IPS-NIHi7 (cell line): ENCODE measurements at regions not wholly inside any gene's neighbourhood (a gene's known extent, or its start where the extent isn't known, plus 50 kb on each side); places are given as distances from the start of the nearest gene placed in this dataset.
"Not testable (repeated sequence)": the region's sequence is repeated elsewhere in the genome, so short reads cannot be mapped to it uniquely, and the experiment has no call there.

Source experiments
- DNase-seq: peaks from one replicate; pipeline ENCODE4 v3.0.0; 2012; ENCODE audit warnings: mixed read lengths; ENCODE audit errors: extremely low spot score

DNA sequence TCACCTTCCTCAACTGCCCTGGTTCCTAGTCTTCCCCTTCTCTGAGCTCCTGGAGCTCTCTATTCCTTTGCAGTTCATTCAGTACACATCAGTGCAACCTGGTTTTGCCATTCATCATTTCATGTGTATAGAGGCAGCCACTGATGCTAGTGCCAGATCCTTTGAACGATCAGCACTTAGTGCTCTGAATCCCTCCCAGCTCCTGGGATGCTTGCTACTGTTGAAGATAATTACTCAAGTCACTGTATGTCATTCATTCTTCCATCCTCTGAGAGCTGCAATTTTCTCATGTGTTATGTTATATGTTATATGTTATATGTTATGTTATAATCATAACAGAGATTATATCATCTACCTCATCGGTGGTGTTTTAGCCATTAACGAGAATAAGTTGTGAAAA is 98.5 kb upstream of the UXS1 start:
- DNase-seq, result no peak

DNA sequence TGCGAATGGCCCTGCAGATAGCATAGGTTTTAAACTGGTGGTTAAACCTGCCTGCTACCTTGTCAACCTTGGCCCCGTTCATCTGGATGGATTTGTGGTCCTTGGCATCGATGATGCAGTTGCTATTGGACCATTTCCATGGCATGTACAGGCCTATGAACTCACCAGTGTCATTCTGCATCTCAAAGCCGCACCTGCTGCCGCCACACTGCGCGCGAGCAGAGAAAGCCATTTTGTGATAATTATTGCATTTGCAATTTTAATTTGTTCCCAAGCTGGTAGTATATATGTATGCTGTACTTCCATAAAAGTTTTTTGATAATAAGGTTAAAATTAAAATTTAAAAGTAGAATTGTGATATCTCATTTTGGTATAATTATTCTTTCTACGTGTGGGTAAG is 94.8 kb upstream of the UXS1 start:
- DNase-seq, result no peak

DNA sequence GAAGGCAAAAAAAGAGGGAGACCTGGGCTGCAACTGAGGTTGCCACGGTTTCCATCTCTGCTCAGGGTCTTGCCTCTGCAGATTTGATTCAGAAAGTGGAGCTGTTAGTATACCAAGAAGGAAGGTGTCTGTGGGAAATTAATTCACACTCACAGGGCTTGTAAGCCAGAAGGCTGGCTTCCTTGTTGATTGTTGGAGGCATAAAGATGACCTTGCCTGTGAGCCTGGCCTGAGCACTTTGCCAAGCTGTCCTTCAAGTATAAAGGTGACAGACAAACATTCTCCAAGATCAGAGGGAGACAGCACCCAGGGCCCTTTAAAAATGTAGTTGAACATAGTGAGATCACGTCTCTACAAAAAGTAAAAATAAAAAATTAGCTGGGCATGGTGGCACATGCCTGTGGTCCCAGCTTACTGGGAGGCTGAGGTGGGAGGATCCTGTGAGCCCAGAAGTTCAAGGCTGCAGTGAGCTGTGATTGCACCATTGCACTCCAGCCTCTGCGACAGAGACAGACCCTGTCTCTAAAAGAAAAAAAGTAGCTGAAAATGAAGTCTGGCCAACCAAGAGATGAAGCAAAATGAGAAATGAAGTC is 91.2 kb upstream of the UXS1 start:
- DNase-seq, result no peak

DNA sequence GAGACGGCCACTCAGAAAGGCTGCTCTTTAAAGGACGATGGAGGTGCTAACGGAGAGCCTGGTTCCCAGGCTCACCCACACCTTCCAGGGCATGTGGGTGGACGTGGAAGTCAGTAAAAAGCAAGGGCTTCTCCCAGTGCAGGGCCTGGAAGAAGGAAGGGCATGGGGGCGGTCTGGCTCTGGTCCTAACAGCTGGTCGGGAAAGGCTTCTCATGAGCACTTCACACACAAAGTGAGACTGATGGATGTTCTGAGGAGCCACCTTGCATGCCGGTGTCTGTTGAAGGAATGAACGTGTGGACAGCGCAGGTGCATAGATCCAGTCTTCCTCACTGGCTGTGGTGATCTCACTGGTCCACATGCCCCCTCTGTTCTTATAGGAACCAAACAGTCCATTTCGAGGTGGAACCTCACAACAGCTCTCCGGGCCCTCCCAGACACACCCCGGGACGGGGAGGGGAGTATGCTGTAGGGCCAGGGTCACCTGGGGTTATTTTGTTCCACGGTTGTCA is 90.6 kb upstream of the UXS1 start:
- no peak for DNase-seq

DNA sequence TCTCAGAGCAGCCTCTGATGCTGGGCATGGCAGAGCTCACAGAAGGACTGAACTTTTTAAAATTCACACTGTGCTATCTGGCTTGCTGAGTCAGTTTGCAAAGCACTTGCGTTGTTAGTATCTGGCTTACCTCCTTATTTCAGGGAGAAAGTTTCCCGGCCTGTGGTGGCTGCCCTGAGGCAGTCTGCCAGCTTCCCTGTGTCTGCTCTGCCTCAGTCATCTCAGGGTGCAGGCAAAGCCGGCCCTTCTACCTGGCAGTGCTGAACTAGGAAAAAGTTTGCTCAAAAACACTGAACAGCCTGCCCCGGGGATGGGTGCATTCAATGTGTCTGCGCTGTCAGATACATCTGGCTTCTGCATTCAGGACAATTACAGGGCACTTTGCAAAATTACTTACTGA is 90.2 kb upstream of the UXS1 start:
- no peak for DNase-seq

DNA sequence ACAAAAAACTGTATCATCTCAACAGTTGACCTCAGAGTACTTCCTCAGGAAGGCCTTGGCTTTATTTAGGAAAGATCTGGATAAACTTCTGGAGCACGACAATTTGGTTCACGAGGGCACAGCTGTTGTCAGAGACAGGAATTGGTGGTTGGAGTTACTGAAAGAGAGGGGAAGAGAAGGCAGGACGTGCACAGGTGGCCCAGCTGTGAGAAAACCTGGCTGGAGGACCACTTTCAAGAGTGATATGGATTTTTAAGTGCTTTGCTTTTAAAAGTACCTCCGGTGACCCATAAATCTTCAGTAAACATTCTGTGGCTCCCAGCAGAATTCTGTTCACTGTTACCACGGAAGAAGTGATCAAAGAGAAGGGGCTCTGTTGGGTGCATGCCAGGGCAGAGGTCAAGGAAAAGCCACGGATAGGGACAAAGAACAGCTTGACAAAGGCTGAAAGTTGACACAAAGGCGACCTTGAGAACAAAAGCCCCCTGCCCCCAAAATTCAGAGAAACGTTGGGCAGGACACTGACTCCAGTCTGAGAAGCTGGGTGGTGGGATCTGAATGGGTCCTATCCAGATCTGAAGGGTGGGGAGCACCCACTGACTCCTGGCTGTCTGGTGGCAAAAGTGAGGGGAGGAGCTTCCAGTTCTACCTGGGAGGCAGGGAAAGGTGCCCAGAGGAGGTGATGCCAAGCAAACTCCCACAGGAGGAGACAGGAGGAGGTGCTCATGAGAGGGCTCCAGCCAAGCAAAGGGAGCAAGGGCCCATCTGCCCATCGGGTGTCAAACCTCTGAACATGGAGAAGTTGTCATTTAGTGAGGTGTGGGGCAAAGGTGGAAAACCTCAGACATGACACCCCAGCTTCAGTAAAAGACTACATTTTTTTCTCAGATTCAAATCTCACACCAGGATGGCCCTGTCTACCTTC is 89.4 kb upstream of the UXS1 start:
- not testable (repeated sequence) for DNase-seq

DNA sequence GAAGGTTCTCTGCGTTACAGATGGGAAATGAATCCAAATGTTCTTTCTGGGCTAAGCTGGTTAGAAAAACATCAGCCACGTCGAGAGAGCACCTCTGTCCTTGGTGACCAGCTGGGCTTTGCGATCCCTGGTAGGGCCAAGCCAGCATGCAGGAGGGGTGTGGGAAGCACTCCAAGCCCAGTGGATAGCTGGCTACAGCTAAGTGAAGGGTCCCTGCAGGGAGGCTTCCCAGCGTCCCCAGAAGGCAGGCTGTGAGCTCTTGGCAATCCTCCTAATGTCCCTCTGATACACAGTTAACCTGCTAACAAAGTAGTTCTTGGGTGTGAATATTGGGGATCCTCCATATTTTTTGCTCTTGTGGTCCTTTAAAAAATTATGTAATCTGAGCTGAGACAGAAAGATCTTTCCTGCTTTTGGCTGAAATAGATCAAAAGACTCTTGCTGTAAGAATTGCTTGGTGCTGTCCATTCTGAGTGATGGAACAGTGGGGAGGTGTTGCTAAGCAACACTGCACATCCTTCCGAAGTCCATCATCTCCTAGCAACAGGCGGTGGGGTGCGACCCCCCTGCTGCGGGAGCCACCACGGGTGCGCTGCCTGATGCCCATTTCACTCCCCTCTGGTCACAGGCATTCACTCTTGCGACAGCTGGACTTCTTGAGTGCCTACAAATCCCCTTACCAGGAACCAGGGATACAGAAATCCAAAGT is 88.5 kb upstream of the UXS1 start:
- DNase-seq, result no peak

DNA sequence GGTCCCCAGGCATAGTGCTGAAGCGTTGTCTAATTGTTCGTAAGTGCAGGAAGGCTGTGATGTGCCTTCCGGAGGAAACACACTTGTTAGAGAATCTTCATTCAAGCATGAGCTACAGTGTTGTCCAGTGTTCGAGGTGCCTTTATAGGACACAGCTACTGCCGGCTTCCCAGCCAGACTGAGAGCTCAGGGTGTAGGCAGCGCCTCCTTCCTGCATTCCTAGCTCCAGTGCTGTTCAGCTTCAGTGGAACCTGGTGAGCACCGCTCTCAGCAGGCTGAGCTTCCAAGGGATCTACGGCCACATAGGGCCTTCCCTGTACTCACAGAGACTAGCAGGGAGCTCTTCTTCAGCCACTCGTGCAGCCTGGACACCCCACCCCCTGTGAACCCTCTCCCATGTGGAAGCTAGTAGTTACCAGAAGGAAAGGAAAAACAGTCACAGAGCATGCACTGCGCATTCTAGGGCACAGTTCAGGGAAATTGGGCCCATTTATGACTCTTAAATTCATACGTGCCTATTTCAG is 87.9 kb upstream of the UXS1 start:
- DNase-seq, result not testable (repeated sequence)

DNA sequence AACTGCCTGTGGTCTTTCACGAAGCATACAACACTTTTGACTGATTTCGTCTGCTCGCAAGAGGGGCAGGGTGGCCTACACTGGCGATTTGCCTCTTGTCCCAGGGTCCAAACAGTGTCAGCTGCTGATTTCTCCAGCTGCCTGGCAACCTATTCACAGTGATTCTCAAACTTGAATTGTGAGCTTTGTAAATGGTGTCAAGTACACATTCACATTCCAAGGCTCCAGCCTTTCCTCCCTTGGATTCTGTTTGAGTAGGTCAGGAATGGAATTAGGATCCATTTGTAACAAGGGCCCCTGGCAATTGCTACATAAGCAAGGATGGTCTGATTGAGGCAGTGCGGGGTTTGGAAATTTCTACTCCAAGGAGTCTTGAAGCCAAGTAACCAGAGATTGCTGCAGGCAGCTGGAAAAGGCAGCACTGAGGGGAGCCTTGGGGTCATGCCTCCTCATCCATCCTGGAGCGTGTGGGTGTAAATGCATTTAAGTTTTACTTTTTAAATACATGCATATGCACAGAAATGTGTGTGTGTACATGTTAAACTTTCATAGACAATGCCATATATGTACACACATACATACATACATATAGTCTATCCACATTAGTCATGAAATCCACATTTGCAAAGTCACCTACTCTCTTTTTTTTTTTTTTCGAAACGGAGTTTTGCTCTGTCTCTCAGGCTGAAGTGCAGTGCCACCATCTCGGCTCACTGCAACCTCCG is 86.8 kb upstream of the UXS1 start:
- no peak for DNase-seq

DNA sequence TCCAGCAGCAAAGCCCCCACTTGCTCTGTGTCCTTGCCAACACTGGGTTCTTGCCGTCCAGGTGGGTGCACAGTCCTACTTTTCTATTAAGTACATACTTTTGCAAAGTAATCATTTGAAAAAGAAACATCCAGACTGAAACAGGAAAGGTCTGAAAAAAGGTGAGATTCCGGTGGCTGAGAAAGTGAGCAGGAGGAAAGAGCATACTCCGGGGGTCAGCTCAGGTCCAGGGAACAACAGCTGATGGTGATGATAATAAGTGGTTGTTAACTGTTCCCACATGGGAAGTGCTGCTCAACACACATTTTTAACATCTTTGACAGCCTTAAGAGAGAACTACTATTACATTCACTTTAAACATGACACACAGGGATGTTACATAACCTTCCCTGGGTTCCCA is 86.1 kb upstream of the UXS1 start:
- DNase-seq, result no peak

DNA sequence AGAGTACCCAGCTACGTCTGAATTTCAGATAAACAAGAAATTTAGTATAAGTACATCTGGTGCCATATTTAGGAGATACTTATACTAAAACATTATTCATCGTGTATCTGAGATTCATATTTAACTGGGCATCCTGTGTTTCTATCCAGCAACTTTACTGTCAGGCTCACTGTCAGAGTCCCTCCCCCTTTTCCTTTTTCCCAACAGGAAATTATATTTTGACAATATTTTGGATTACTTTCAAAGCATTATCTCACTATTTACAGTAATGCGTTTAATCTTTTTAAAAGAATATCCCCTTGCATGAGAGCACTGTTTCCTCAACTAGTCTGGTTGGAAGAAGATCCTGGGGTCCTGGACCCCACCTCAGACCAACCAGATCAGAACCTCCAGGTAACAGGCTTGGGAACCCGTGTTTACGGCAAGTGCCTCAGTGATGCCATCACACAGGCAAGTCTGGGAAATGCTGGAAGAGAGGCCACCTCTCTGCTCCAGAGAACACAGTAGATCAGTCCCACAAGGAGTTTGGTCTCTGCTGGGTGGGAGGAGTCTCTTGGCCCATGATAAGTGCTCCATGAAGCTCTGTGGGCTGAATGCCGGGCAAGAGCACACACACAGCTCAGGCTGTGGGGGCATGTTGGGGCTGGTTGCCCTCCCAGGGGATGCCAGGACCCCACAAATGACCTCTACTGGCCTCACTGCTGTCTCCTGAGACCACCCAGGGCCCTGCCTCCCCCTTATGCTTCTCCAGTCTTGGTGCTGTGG is 84.2 kb upstream of the UXS1 start:
- no peak for DNase-seq

DNA sequence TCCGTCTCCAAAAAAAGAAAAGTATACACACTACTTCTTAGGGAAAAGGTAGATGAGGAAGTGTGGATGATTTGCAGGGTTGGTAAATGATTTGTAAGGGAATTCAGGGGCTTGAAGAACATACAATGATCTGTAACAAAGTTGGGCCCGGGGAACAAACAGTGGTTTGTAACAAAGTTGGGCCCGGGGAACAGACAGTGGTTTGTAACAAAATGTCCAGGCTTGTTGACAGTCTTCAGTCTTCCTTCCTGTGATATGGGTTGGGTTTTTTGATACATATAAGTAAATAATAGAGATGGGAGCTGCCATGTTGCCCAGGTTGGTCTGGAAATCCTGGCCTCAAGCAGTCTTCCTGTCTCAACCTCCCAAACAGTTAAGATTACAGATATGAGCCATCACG is 83.3 kb upstream of the UXS1 start:
- no peak for DNase-seq

DNA sequence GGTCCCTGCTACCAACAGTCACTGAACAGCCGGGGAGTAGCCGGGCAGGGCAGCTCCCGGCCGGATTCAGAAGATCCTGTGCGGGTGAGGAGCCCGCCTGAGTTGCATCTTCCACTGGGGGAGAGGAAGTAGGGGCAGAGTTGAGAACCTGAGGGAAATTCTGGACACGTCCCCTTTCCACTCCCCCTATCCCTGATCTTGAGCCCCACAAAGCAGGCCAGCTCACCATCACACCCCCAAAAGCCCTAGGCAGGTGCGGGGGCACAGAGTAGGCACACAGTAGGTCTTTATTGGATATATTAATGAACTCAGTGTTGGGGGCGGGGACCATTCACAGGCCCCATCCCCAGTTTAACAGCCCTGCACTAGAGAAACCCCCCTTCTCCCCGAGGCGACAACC is 81.9 kb upstream of the UXS1 start:
- no peak for DNase-seq

DNA sequence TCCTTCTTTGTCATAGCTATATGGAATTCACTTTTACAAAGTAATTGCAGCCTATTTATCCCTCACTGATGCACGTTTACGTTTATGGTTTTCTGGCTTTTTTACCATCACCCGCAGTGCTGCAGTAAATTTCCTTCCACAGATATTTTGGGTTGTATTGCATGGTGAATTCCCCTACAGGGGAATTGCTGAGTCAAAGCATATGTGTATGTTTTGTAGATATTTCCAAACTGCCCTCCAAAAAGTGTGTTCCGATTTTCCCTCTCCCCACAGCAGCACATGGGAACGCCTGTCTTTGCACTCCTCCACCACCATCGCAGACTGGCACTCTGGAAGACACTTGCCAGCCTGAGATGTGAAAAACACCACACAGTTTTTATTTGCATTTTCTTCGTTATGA is 80.6 kb upstream of the UXS1 start:
- no peak for DNase-seq

DNA sequence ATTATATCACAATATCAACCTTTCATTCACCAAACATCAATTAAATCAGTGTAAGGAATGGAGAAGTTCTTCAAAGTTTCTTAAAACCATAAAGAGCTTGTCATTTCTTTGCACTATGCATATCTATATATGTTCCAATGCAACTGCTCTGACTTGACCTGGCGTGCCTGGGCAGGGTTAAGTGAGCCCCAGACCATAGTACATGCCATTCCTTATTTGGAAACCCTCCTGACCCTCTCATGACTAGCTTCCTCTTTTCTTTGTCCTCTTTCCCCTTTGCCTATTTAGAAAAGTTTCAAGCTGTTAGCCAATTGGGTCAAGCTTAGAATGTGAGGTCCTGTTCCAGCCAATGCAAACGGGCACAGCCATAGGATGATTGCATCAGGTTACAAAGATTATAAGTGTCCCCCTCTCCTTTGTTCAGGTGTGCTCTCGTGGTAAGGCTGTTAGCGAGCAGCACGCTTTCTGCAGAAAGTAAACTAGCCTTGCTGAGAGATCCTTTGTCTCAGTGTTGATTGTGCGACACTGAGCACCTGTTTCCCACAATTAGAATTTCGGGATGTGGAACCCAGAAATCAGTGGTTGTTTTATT is 78.2 kb upstream of the UXS1 start:
- DNase-seq, result no peak

DNA sequence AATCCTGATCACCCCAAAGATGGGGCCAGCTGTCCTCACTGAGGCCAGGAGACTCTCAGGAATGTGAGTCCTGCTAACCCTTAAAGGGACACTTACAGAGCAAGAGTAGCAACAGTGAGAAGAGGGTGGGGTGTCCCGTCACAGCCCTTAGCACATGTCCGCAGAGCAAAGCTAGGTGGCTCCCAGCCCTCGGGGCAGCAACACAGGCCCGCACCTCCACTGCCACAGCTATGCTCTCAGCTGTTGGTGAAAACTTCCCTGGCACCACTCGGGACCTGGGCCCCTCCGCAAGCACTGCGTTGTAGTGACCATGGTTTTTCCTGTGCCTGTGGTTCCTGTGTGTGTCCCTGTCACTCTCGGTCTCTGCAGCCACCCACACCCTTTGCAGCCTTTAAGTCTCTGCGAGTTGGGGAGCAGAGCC is 76.4 kb upstream of the UXS1 start:
- DNase-seq, result no peak

DNA sequence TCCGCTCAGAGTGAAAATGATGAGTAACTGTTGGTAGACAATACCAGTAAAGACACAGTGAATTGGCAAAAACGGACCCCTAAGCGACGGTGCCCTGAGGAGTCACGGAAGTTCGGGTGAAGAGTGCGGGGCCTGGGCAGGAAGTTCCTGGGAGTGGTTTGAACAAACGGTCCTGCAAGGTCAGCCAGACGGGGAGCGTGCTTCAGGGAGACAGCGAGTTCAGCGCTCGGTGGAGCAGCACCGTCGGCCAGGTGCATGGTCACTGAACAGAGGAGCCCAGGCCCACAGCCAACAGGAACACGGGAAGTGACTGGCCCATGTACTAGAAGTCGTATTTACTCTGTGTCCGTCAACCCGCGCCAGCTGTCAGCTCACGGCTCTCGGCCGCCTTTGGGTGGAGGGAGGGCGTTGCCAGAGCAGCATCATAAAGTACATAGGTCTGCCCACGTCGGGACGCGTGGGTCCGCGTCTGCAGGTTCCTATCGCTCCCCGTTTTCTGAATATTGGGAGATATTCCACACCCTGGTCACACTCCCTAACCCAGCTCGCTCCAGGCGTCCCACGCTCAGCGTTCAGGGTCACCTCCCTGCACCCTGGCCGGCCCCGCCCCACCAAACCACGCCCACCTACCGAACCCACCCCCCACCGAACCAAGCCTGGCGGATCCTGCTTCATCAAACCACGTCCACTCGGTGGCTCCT is 75.6 kb upstream of the UXS1 start:
- DNase-seq, result peak; percentile 54

DNA sequence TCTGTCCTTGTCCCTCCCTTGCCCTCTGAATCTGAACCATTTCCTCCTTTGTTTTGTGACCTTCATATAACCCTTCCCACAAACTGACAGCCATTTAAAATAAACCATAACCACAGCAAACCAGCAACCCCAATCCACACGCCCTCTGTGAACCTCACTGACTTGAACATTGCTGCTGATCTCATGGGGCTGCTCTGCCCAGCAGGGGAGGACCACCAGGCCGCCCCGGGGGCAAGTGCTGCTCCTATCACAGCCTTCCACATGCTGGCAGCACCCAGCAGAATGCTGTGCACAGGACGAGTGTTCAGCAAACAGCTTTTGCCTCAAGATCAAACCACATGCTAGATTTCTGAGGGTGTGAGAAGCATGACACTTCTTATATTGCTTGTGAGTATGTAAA is 73.9 kb upstream of the UXS1 start:
- DNase-seq, result no peak

DNA sequence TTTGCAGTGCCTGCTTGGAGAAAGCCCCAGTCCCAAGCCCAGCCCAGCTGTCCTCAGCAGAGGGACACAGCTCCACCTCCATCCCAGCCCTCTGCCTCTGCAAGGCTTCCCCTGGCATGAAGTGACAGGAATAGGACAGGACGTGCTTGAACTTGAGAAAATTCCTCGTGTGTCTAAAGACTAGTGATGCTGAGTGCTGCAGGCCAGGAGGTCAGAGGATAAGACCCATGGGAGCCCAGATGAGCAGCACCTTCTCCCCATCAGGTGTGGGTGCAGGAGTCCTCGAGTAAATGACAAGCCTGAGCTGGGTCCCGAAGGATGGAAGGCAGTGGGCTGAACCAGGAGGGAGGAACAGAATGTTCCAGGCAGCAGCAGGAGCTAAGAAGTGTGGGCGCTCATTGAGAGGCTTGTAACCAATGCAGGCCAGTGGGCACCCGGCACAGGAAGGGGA is 67.8 kb upstream of the UXS1 start:
- no peak for DNase-seq

DNA sequence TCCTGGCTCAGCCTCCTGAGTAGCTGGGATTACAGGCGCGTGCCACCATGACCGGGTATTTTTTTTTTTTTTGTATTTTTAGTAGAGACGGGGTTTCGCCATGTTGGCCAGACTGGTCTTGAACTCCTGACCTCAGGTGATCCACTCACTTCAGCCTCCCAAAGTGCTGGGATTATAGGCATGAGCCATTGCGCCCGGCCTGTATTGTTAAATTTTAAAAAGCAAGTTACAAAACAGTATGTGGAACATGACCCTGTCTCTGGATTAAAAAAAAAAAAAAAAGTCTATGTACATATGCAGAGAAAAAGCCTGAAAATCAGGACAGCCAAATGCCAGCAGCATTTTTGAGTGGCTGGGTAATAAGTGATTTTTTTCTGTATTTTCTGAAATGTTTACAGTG is 64.8 kb upstream of the UXS1 start:
- not testable (repeated sequence) for DNase-seq
